Spleen (tissue), 7 donors: ENCODE measurements at regions not wholly inside any gene's neighbourhood (a gene's known extent, or its start where the extent isn't known, plus 50 kb on each side); places are given as distances from the start of the nearest gene placed in this dataset.

Experiments
- CTCF ChIP-seq, 11 experiments: fragments of 200-600 bp in 7 of 11; fragments of 450-650 bp in 4 of 11; sonication (generic) in 4 of 11; IDR thresholded peaks in 8 of 11; conservative IDR thresholded peaks in 3 of 11; 1 replicate in 7 of 11; 2 replicates in 4 of 11; pipeline versions ENCODE4 v1.4.0 to v1.8.0; 2016 to 2021; ENCODE audit warnings: antibody characterized with exemption in 11 of 11, inconsistent platforms in 4 of 11, mild to moderate bottlenecking in 1 of 11
- POLR2A ChIP-seq, 3 donors: fragments of 450-650 bp; IDR thresholded peaks; one replicate each; pipeline ENCODE4 v1.5.1; 2017; ENCODE audit warnings: antibody characterized with exemption in 3 of 3, mild to moderate bottlenecking in 1 of 3
- donor health status: DM: no; HTN: no; CAD: no; lungs with moderate emphysema.
- donor health status: DM: no; HTN: no; CAD: no.
- donor health status: DM: no; HTN: no; CAD: no.

- TF ChIP-seq POLR2A (IDR thresholded peaks at IDR 0.05): no peak
- no peak for TF ChIP-seq CTCF (IDR thresholded peaks at IDR 0.05 in 8 of 11, conservative IDR thresholded peaks at IDR 0.05 in 3 of 11)
These were observed 875.0 kb upstream of the PRKX start for GRCh38 chrX:4588466-4588865.
